GM12878 (cell line): ENCODE measurements at regions not wholly inside any gene's neighbourhood (a gene's known extent, or its start where the extent isn't known, plus 50 kb on each side); places are given as distances from the start of the nearest gene placed in this dataset.

Source experiments
- CHD1 ChIP-seq: IDR thresholded peaks from 2 replicates; pipeline ENCODE4 v1.6.1; 2012; ENCODE audit warnings: low read depth, low read length, improper control_type of control experiment
- ZNF207 ChIP-seq: fragments of 450-650 bp; IDR thresholded peaks from 2 replicates; pipeline ENCODE4 v1.6.1; 2014; ENCODE audit warnings: antibody characterized with exemption, mild to moderate bottlenecking, borderline replicate concordance
- ZNF622 ChIP-seq: fragments of 450-650 bp; IDR thresholded peaks from 2 replicates; pipeline ENCODE4 v1.6.1; 2017; ENCODE audit warnings: mild to moderate bottlenecking, inconsistent platforms
- TF ChIP-seq, protein P1 (sequence below): fragments of 450-650 bp; IDR thresholded peaks from 2 replicates; pipeline ENCODE4 v1.6.1; 2017; ENCODE audit warnings: mild to moderate bottlenecking, moderate library complexity
- TF ChIP-seq, protein P2 (sequence below): fragments of 450-650 bp; IDR thresholded peaks from 2 replicates; pipeline ENCODE4 v1.6.1; 2016; ENCODE audit warnings: mild to moderate bottlenecking, moderate library complexity, borderline replicate concordance

DNA sequence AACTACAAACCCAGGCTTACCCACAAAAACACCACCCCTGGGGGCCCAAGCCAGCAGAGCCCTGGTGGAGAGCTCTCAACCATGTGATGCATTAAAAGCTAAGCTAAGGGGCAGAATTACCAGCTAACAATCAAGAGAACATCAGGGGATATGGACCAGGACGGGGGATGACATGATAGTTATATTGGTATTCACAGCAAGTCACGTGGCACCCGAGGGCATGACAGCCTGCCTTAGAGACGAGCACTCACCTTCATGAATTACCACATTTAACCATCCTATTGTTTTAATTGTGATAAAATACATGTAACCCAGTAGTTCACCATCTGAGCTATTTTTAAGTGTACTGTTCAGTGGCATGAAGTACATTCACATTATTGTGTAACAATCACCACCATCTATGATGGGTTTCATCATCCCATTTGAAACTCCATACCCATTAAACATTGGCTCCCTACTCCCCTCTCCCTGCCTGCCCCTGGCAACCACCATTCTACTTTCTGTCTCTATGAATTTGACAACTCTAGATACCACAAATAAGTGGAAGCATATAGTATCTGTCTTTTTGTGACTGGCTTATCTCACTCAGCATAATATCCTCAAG is 245.6 kb downstream of the ANAPC1 start (continued):
- TF ChIP-seq, protein P1, sequence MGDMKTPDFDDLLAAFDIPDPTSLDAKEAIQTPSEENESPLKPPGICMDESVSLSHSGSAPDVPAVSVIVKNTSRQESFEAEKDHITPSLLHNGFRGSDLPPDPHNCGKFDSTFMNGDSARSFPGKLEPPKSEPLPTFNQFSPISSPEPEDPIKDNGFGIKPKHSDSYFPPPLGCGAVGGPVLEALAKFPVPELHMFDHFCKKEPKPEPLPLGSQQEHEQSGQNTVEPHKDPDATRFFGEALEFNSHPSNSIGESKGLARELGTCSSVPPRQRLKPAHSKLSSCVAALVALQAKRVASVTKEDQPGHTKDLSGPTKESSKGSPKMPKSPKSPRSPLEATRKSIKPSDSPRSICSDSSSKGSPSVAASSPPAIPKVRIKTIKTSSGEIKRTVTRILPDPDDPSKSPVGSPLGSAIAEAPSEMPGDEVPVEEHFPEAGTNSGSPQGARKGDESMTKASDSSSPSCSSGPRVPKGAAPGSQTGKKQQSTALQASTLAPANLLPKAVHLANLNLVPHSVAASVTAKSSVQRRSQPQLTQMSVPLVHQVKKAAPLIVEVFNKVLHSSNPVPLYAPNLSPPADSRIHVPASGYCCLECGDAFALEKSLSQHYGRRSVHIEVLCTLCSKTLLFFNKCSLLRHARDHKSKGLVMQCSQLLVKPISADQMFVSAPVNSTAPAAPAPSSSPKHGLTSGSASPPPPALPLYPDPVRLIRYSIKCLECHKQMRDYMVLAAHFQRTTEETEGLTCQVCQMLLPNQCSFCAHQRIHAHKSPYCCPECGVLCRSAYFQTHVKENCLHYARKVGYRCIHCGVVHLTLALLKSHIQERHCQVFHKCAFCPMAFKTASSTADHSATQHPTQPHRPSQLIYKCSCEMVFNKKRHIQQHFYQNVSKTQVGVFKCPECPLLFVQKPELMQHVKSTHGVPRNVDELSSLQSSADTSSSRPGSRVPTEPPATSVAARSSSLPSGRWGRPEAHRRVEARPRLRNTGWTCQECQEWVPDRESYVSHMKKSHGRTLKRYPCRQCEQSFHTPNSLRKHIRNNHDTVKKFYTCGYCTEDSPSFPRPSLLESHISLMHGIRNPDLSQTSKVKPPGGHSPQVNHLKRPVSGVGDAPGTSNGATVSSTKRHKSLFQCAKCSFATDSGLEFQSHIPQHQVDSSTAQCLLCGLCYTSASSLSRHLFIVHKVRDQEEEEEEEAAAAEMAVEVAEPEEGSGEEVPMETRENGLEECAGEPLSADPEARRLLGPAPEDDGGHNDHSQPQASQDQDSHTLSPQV, result no peak
- TF ChIP-seq ZNF622 (no peak), CHD1 (no peak), ZNF207 (no peak)
- TF ChIP-seq, protein P2, sequence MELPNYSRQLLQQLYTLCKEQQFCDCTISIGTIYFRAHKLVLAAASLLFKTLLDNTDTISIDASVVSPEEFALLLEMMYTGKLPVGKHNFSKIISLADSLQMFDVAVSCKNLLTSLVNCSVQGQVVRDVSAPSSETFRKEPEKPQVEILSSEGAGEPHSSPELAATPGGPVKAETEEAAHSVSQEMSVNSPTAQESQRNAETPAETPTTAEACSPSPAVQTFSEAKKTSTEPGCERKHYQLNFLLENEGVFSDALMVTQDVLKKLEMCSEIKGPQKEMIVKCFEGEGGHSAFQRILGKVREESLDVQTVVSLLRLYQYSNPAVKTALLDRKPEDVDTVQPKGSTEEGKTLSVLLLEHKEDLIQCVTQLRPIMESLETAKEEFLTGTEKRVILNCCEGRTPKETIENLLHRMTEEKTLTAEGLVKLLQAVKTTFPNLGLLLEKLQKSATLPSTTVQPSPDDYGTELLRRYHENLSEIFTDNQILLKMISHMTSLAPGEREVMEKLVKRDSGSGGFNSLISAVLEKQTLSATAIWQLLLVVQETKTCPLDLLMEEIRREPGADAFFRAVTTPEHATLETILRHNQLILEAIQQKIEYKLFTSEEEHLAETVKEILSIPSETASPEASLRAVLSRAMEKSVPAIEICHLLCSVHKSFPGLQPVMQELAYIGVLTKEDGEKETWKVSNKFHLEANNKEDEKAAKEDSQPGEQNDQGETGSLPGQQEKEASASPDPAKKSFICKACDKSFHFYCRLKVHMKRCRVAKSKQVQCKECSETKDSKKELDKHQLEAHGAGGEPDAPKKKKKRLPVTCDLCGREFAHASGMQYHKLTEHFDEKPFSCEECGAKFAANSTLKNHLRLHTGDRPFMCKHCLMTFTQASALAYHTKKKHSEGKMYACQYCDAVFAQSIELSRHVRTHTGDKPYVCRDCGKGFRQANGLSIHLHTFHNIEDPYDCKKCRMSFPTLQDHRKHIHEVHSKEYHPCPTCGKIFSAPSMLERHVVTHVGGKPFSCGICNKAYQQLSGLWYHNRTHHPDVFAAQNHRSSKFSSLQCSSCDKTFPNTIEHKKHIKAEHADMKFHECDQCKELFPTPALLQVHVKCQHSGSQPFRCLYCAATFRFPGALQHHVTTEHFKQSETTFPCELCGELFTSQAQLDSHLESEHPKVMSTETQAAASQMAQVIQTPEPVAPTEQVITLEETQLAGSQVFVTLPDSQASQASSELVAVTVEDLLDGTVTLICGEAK, result no peak
